HCT116 (cell line): ENCODE measurements at regions not wholly inside any gene's neighbourhood (a gene's known extent, or its start where the extent isn't known, plus 50 kb on each side); places are given as distances from the start of the nearest gene placed in this dataset.

ENCODE experiments used
- ATAC-seq: fragments of 200-7000 bp; cut with Tn5 transposase; 2 replicates; pipeline ENCODE4 v1.9.1; 2020; ENCODE audit warnings: mild to moderate bottlenecking, moderate library complexity
- BruUV-seq: library from RNA; stranded (reverse); fragments of 400-500 nt; replicated peaks from 2 replicates; lab custom pipeline; 2021; lab: Mats Ljungman, UMichigan
- CTCF ChIA-PET: fragments of 300-600 bp; sonication (Branson Sonifier 250); formaldehyde crosslinking; loops from one replicate; lab custom pipeline; 2021; ENCODE audit warnings: antibody characterized with exemption; lab: Charles Lee
- POLR2A ChIA-PET: fragments of 300-600, 350-600 bp; sonication (Branson Sonifier 250); formaldehyde crosslinking; loops from one replicate; lab custom pipeline; 2021; ENCODE audit warnings: antibody characterized with exemption; lab: Charles Lee
- RAD21 ChIA-PET, 2 experiments: fragments of 300-600 bp; sonication (Branson Sonifier 250); formaldehyde crosslinking; loops; one replicate each; lab custom pipeline; 2023; ENCODE audit warnings: low total read pairs in 2 of 2; ENCODE audit not compliant: uncharacterized antibody in 2 of 2, unreplicated experiment in 2 of 2, low non-redundant PET in 1 of 2; lab: Charles Lee
- DNase-seq: peaks from one replicate; pipeline ENCODE4 v3.0.0-alpha.2; 2010; ENCODE audit warnings: low read depth, low spot score
- H2AFZ ChIP-seq: fragments of 200-600 bp; shearing (Covaris generic), sonication (generic); 2 replicates; pipeline ENCODE4 v1.6.1; 2017; ENCODE audit warnings: low read depth, mixed run types, mixed read lengths, antibody characterized with exemption, low read length; ENCODE audit not compliant: poor library complexity, severe bottlenecking
- H3K27ac ChIP-seq: 2 replicates; pipeline ENCODE4 v1.5.1; 2012; ENCODE audit warnings: low read depth, low read length
- H3K27me3 ChIP-seq: fragments of 200-600 bp; sonication (generic); 2 replicates; pipeline ENCODE4 v1.6.1; 2016; ENCODE audit warnings: mixed run types, low read length, mixed read lengths; ENCODE audit not compliant: insufficient read depth
- H3K36me3 ChIP-seq, 2 experiments: fragments of 200-500 bp in 1 of 2; fragments of 200-600 bp in 1 of 2; sonication (Bioruptor generic) in 1 of 2; sonication (generic) in 1 of 2; 2 replicates each; pipeline versions ENCODE4 v1.5.1 to v1.6.1; 2014 to 2016; ENCODE audit warnings: low read length in 2 of 2, inconsistent platforms in 1 of 2, mixed read lengths in 1 of 2, mixed run types in 1 of 2; ENCODE audit not compliant: insufficient read depth in 2 of 2, control insufficient read depth in 1 of 2
- H3K4me1 ChIP-seq, 2 experiments: fragments of 200-600 bp in 1 of 2; sonication (generic) in 1 of 2; 2 replicates each; pipeline versions ENCODE4 v1.5.1 to v1.6.1; 2012 to 2017; ENCODE audit warnings: low read length in 2 of 2, inconsistent platforms in 1 of 2, mild to moderate bottlenecking in 1 of 2, mixed read lengths in 1 of 2, mixed run types in 1 of 2, moderate library complexity in 1 of 2; ENCODE audit not compliant: insufficient read depth in 2 of 2, control insufficient read depth in 1 of 2
- H3K4me2 ChIP-seq: fragments of 200-600 bp; sonication (generic); 2 replicates; pipeline ENCODE4 v1.6.1; 2017; ENCODE audit warnings: mixed run types, low read length, mixed read lengths
- H3K4me3 ChIP-seq, 2 experiments: fragments of 200-600 bp in 1 of 2; sonication (generic) in 1 of 2; replicated peaks in 1 of 2; 2 replicates each; pipeline ENCODE4 v1.5.1; 2011 to 2016; ENCODE audit warnings: low read length in 2 of 2, control low read depth in 1 of 2, low read depth in 1 of 2, mild to moderate bottlenecking in 1 of 2, mixed read lengths in 1 of 2, mixed run types in 1 of 2
- H3K79me2 ChIP-seq: fragments of 200-600 bp; sonication (generic); 2 replicates; pipeline ENCODE4 v1.6.1; 2017; ENCODE audit warnings: mild to moderate bottlenecking, mixed run types, low read length, moderate library complexity, mixed read lengths; ENCODE audit not compliant: insufficient read depth
- H3K9ac ChIP-seq: fragments of 200-600 bp; sonication (generic); 2 replicates; pipeline ENCODE4 v1.6.1; 2016; ENCODE audit warnings: low read length, mixed read lengths
- H3K9me2 ChIP-seq: fragments of 200-600 bp; sonication (generic), shearing (Covaris generic); 2 replicates; pipeline ENCODE4 v1.6.1; 2017; ENCODE audit warnings: mixed run types, mild to moderate bottlenecking, moderate library complexity; ENCODE audit not compliant: insufficient read depth
- H3K9me3 ChIP-seq, 2 experiments: fragments of 200-500 bp in 1 of 2; fragments of 200-600 bp in 1 of 2; sonication (Bioruptor generic) in 1 of 2; sonication (generic) in 1 of 2; 2 replicates each; pipeline ENCODE4 v1.6.1; 2014 to 2017; ENCODE audit warnings: low read length in 2 of 2, mixed read lengths in 2 of 2, inconsistent platforms in 1 of 2, low read depth in 1 of 2, mild to moderate bottlenecking in 1 of 2, mixed run types in 1 of 2, moderate library complexity in 1 of 2; ENCODE audit not compliant: control insufficient read depth in 1 of 2, insufficient read depth in 1 of 2
- H4K20me1 ChIP-seq: fragments of 200-600 bp; sonication (generic), shearing (Covaris generic); 2 replicates; pipeline ENCODE4 v1.6.1; 2017; ENCODE audit warnings: mixed run types, mild to moderate bottlenecking, moderate library complexity; ENCODE audit not compliant: insufficient read depth
- JUND ChIP-seq: IDR thresholded peaks from 2 replicates; pipeline ENCODE4 v1.6.1; 2012
- MAX ChIP-seq: IDR thresholded peaks from 2 replicates; pipeline ENCODE4 v1.6.1; 2012
- POLR2A ChIP-seq: IDR thresholded peaks from 2 replicates; pipeline ENCODE4 v1.7.0; 2011; ENCODE audit warnings: borderline replicate concordance; ENCODE audit not compliant: insufficient read depth, insufficient read length; ENCODE audit errors: extremely low read depth
- YY1 ChIP-seq: IDR thresholded peaks from 2 replicates; pipeline ENCODE4 v1.6.1; 2011; ENCODE audit warnings: low read length, low read depth, moderate library complexity, mild to moderate bottlenecking; ENCODE audit not compliant: insufficient replicate concordance; ENCODE audit errors: extremely low read depth
- ZBTB33 ChIP-seq: IDR thresholded peaks from 2 replicates; pipeline ENCODE4 v1.6.1; 2011; ENCODE audit warnings: mild to moderate bottlenecking, low read length, moderate library complexity; ENCODE audit not compliant: insufficient replicate concordance; ENCODE audit errors: extremely low read depth
- ZFX ChIP-seq: fragments of 450-650 bp; IDR thresholded peaks from 2 replicates; pipeline ENCODE4 v1.6.1; 2017
- intact Hi-C: fragments of 100-400 bp; cut with micrococcal nuclease; formaldehyde crosslinking; loops from 2 replicates; pipeline ENCODE4 v1.10.0; 2022
- TF ChIP-seq, protein P1 (sequence below): IDR thresholded peaks from 2 replicates; pipeline ENCODE4 v1.6.1; 2012

DNA sequence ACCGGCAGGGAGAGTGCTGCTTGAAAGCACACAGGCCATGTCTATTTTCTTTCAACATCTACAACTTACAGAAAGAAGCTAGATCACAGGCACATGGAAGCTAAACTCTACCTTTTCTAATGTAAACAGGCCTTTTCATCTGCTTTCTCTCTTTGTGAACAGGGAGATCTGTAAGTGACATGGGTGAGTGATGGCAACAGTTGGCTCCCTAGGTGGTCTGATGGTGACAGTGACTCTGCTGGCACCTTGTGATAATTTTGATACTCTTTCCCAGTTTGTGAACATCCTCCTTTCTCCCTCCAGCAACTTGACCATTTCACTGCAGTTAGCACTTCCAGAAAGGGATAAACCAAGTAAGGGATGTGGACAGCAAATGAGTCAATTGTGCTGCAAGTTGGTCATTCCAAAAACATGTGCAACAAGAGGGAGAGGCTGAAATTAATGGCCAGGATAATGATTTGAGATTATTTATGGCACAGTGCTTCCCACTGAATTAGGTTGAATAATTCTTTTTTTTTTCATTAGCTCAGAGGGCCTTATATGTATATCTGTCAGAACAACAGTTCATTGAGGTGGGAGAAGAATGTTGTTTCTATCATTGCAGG lies 89.5 kb downstream of the XCL2 start:
- RAD21 ChIA-PET = no interaction called here
- H3K4me3 ChIP-seq = no peak overlapping the region
- intact Hi-C loops = no loop called here
- H2AFZ ChIP-seq = no peak overlapping the region
- no peaks in the 10 kb centered on the region for H4K20me1 ChIP-seq
- H3K27me3 ChIP-seq = no peaks in the 10 kb centered on the region
- TF ChIP-seq MAX (no peak), ZBTB33 (no peak), ZFX (no peak)
- TF ChIP-seq, all 23 proteins: peak for 0
- H3K4me2 ChIP-seq = no peak overlapping the region
- ChIA-PET CTCF (no interaction called here), POLR2A (no interaction called here)
- DNase-seq (no peak), ATAC-seq (no peak)
- H3K4me1 ChIP-seq = no peaks in the 10 kb centered on the region
- no peaks in the 10 kb centered on the region for H3K79me2 ChIP-seq
- H3K27ac ChIP-seq = no peak overlapping the region
- H3K9me3 ChIP-seq = peaks cover 13 to 15% of the 10 kb centered on the region in 2 experiments; a peak in 3 of 4 replicates
- H3K9me2 ChIP-seq = no peaks in the 10 kb centered on the region
- H3K9ac ChIP-seq = no peak overlapping the region
- BruUV-seq = no TSS peak
- H3K36me3 ChIP-seq = no peaks in the 10 kb centered on the region

- Histone ChIP-seq H3K27me3 (no peaks in the 10 kb centered on the region), H3K4me2 (no peak overlapping the region), H3K27ac (no peak overlapping the region), H3K4me1 (no peaks in the 10 kb centered on the region), H3K9me2 (no peaks in the 10 kb centered on the region), H4K20me1 (no peaks in the 10 kb centered on the region), H2AFZ (no peak overlapping the region), H3K4me3 (no peak overlapping the region), H3K9me3 (peaks cover 13 to 15% of the 10 kb centered on the region in 2 experiments; a peak in 3 of 4 replicates), H3K9ac (no peak overlapping the region), H3K79me2 (no peaks in the 10 kb centered on the region), H3K36me3 (no peaks in the 10 kb centered on the region)
- BruUV-seq = no TSS peak
- ATAC-seq = no peak
- TF ChIP-seq JUND (no peak), ZBTB33 (no peak), YY1 (no peak), POLR2A (no peak)
- TF ChIP-seq, protein P1, sequence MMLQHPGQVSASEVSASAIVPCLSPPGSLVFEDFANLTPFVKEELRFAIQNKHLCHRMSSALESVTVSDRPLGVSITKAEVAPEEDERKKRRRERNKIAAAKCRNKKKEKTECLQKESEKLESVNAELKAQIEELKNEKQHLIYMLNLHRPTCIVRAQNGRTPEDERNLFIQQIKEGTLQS = no peak
- no peak for DNase-seq
- intact Hi-C loops = no loop called here
- POLR2A ChIA-PET = no interaction called here
- RAD21 ChIA-PET = no interaction called here
- CTCF ChIA-PET = no interaction called here
These were observed 90.7 kb downstream of the XCL2 start for GRCh38 chr1:168453056-168453455.
